PC-3 (cell line): ENCODE measurements at regions not wholly inside any gene's neighbourhood (a gene's known extent, or its start where the extent isn't known, plus 50 kb on each side); places are given as distances from the start of the nearest gene placed in this dataset.

Experiments used
- EZH2 ChIP-seq: fragments of 300-600 bp; sonication (generic); IDR thresholded peaks from one replicate; pipeline ENCODE4 v1.6.1; 2017; ENCODE audit warnings: antibody characterized with exemption, mild to moderate bottlenecking, low read length; ENCODE audit not compliant: unreplicated experiment
- TF ChIP-seq, protein P1 (sequence below): fragments of 300-600 bp; sonication (generic); conservative IDR thresholded peaks from 2 replicates; pipeline ENCODE4 v1.5.1; 2017; ENCODE audit warnings: antibody characterized with exemption, low read depth, mild to moderate bottlenecking, low read length

DNA sequence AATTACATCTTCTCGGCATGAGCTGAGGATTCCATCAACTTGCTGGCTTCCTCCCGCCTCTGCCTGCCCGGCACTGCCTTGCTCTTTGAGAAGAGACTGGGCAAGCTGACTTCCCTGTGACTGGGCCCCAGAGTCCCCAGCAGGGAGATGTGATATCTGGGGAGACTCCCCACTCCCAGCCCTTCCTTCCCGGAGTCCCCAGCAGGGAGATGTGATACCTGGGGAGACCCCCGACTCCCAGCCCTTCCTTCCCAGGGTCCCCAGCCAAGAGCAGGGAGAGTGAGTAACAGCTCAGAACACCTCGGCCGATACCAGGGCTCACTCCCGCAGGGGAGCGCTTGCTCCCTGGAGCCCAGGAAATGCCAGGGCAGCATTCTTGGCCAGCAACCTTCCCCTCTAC, 90.1 kb upstream of the NEURL1B start:
- TF ChIP-seq, protein P1, sequence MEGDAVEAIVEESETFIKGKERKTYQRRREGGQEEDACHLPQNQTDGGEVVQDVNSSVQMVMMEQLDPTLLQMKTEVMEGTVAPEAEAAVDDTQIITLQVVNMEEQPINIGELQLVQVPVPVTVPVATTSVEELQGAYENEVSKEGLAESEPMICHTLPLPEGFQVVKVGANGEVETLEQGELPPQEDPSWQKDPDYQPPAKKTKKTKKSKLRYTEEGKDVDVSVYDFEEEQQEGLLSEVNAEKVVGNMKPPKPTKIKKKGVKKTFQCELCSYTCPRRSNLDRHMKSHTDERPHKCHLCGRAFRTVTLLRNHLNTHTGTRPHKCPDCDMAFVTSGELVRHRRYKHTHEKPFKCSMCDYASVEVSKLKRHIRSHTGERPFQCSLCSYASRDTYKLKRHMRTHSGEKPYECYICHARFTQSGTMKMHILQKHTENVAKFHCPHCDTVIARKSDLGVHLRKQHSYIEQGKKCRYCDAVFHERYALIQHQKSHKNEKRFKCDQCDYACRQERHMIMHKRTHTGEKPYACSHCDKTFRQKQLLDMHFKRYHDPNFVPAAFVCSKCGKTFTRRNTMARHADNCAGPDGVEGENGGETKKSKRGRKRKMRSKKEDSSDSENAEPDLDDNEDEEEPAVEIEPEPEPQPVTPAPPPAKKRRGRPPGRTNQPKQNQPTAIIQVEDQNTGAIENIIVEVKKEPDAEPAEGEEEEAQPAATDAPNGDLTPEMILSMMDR = no peak
- TF ChIP-seq EZH2 = no peak
